CD4-positive, alpha-beta T cell treated with Interleukin-15 for 1 hour (primary cell): ENCODE measurements at regions not wholly inside any gene's neighbourhood (a gene's known extent, or its start where the extent isn't known, plus 50 kb on each side); places are given as distances from the start of the nearest gene placed in this dataset.

ENCODE experiments used
- DNase-seq: peaks from one replicate; pipeline ENCODE4 v3.0.0-alpha.2; 2020

DNA sequence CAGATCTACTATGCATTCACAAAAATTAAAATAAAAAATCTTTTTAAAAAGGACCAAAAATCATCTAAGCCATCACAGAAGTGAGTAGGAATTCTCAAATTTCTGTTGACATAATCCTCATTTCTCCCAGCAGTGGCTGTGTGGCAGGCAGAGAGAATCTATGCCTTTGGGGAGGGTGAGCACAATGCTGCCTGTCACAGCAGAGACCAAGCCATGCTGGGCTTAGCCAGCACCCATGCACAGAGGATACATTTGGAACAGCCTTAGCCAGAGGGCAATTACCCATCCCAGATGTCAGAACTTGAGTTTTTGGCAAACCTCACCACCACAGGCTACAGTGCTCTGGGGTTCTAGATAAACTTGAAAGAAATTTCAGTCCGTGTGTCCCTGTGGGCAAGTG lies 1274.8 kb upstream of the ADGRL3 start:
- no peak for DNase-seq

DNA sequence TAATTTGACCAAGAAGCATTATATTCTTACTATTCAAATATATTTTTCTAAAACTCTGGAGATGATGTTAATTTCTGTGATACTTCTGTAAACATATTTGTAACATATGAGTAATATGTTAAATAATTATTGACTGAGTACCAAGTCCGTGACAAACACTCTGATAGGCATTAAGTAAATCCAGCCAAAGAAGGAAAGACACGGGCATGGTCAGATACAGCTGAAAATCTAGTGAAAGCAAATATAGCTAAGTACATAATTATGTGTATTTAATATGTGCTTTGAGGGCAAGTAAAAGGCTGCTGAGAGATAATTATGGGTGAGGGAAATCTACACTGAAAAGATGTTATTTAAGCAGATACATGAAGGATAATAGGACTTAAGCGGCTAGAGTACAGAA lies 1263.6 kb upstream of the ADGRL3 start:
- DNase-seq: no peak

GRCh38 chr4:59938166-59938565 lies 1262.0 kb upstream of the ADGRL3 start:
- no peak for DNase-seq

- DNase-seq: no peak
Observed at GRCh38 chr4:59945277-59945676, 1254.8 kb upstream of the ADGRL3 start.

GRCh38 chr4:59945716-59946115 lies 1254.4 kb upstream of the ADGRL3 start:
- DNase-seq: no peak

- no peak for DNase-seq
Observed at GRCh38 chr4:59956366-59956765, 1243.8 kb upstream of the ADGRL3 start.

DNA sequence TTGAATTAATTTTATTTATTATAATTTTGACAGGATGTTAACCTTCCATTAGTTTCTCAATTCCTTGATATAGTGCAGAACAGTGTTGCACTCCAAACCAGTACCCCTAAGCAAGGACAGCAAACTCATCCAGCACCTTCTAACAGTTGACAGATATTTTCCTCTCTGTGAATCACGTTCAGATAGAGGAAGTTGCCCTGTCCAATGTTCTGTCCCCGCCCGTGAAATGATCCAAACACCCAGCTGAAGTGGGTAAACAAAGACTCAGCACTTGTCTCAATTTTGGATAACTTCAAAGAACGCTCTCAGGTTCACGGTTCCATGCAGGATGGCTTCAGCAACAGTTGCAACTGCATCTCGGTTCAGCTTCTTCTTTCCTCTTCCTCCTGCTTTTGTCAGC lies 1240.0 kb upstream of the ADGRL3 start:
- DNase-seq: no peak

- no peak for DNase-seq
Observed at GRCh38 chr4:59966758-59967157, 1233.4 kb upstream of the ADGRL3 start.

- no peak for DNase-seq
Observed at GRCh38 chr4:59968796-59969195, 1231.3 kb upstream of the ADGRL3 start.

DNA sequence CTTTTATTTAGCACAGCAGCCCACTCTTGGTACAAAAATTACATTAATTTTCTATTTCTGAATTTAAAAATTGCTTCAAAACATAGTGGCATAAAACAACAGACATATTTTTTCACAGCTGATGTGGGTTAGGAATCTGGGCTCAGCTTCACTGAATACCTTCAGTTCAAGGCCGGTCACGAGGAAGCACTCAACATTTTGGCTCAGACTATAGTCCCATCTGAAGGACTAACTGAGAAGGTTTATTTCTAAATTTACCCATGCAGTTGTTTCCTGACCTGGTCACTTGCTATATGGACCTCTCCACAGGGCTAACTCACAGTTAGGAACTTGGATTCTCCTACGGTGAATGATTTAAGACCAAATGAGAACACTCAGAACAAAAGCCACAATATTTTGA lies 1230.2 kb upstream of the ADGRL3 start:
- no peak for DNase-seq

DNA sequence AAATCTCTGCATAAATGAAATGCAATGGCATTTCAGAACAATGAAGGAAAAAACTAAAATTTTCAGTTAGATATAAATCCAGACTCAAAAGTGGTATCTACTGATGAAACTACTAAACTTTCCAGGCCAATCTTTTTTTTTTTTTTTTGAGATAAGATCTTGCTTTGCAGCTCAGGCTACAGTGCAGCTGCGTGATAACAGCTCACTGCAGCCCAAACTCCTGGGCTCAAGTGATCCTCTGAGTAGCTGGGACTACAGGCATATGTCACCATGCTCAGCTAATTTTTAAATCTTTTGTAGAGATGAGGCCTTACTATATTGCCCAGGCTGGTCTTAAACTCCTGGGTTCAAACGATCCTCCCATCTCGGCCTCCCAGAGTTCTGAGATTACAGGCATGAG lies 1228.2 kb upstream of the ADGRL3 start:
- DNase-seq: no peak

DNA sequence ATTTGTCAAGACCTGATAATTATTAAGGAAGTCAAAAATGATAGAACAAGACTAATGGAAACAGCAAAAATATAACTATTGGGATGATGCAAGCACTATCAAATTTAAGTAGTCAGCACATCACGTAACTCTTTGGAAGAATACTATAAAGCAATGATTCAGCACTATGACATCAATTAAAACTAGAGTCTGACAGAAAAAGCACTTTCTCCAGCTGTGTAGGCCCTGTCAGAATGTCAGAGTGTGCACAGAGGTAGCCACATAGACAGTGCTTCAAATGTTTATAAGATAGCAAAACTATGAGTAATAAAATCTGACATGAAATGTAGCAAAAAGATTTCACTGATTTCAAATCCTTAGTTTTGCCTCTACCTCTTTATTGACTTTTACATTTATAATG lies 1226.6 kb upstream of the ADGRL3 start:
- DNase-seq: no peak

- DNase-seq: no peak
Observed at GRCh38 chr4:59979061-59979460, 1221.1 kb upstream of the ADGRL3 start.

- DNase-seq: no peak
Observed at GRCh38 chr4:59983852-59984251, 1216.3 kb upstream of the ADGRL3 start.

DNA sequence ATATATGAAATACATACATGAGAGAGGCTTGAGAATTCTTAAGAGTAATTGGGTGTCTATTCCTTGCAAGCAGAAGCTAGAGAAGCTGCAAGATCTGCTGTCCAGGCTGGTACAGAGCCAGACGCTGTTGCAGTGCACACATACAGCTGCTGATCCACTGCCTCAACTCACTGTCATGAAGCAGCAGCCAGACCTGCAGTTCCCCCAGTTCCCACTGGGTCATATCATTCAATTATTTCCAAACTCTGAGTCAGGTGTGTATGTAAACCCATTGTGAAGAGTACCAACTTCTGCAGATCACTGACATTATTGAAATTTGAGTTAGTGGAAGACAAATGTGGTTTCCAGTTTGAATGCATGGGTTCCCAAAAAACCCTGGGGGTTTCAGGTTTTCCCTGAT lies 1212.8 kb upstream of the ADGRL3 start:
- no peak for DNase-seq

- DNase-seq: no peak
Observed at GRCh38 chr4:59994118-59994517, 1206.0 kb upstream of the ADGRL3 start.

DNA sequence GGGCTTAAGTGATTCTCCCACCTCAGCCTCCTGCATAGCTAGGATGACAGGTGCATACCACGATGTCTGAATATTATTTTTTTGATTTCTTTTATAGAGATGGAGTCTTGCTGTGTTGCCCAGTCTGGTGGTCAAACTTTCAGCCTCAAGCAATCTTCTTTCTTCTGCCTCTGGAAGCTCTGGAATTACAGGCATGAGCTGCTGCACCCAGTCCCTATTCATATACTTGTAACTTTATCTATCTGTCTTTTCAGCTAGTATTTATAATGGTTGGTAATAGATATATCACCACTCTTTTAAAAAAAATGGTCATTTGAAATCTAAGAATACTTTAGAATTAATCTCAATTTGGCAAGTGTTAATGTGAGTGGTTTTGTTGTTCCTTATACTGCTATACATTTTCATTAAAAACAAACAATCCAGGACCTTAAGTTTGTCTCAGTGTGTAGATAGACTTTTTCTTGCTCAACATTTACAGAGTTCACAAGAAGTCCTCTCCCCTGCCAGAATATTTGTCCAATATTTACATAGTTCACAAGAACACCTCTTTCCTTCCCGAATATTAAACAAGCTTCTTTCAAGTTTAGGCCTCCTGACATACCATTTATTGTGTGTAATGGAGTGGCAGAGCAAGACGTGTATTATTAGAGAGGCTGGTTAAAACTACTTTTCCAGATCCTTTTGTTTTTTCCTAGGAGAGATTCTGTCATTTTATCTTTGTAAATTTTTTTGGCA lies 1197.4 kb upstream of the ADGRL3 start:
- DNase-seq: no peak

- no peak for DNase-seq
Observed at GRCh38 chr4:60013464-60014184, 1186.5 kb upstream of the ADGRL3 start.

DNA sequence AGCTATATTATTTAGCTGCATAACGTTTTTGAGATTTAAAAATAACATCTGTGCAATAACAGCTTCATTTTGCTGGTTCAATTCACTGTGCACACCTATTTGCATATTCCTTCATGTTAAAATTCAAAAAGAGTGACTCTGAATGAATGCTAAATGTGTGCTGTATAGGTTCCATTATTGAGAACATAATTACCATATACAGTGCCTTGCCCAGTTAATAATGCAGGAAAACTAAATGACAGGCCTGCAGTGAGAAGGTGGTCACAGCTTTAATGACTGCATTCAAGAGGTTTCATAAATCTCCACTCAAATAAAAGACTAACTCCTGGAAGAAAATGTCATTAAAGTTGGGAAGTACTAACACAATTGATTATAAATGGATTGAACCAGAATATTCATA lies 1183.2 kb upstream of the ADGRL3 start:
- no peak for DNase-seq

DNA sequence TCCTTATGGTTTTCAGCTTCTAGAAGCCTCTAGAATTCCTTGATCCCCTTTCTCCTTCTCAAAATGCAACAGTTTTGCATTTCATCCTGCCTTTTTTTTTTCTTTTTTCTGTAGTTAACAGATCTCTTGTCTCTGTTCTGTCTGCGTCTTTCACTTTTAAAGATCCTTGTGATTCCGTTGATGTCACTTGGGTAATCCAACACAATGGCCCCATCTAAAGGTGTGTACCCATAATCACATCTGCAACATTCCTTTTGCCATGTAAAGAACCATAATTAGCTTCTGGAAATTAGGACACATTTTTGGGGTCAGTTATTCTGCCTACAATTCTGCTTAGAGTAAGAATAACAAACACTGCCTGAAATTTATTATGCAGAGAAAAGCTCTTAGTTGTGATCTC lies 1180.9 kb upstream of the ADGRL3 start:
- DNase-seq: no peak

GRCh38 chr4:60019946-60020345 lies 1180.2 kb upstream of the ADGRL3 start:
- DNase-seq: no peak

- no peak for DNase-seq
Observed at GRCh38 chr4:60020389-60020788, 1179.7 kb upstream of the ADGRL3 start.

DNA sequence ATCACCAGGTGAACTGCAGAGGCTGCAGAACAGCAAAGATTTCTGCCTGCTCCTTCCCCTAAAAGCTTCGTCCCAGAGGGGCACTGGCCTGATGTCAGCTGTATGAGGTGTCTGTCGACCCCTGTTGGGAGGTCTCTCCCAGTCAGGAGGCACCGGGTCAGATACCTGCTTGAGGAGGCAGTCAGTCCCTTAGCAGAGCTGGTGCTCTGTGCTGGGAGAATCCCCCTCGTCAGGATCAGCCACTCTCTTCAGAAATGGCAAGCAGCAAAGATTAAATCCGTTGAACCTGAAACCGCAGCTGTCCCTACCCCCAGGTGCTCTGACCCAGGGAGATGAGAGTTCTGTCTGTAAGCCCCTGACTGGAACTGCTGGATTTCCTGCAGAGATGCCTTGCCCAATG lies 1166.3 kb upstream of the ADGRL3 start:
- DNase-seq: no peak

DNA sequence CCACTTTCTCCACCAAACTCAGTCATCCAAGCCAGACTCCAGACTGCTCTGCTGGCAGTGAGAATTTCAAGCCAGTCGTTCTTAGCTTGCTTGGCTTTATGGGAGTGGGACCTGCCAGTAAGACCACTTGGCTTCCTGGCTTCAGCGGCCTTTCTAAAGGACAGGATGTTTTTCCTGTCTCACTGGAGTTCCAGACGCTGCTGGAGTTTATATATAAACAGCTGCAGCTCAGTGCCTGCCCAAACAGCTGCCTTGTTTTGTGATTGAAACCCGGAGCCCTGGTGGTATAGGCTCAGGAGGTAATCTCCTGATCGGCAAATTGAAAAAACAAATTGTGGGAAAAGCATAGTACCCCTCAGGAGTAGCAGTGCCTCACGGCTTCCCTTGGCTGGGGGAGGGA lies 1165.8 kb upstream of the ADGRL3 start:
- no peak for DNase-seq

- DNase-seq: no peak
Observed at GRCh38 chr4:60039908-60040307, 1160.2 kb upstream of the ADGRL3 start.
